Nephron (organoid): ENCODE measurements at regions not wholly inside any gene's neighbourhood (a gene's known extent, or its start where the extent isn't known, plus 50 kb on each side); places are given as distances from the start of the nearest gene placed in this dataset.

Experiments
- H3K27ac Mint-ChIP-seq, 3 experiments: 2 replicates each; pipeline ENCODE4 v1.8.0; 2020; ENCODE audit warnings: mixed read lengths in 3 of 3, mild to moderate bottlenecking in 2 of 3, moderate library complexity in 1 of 3
- H3K27me3 Mint-ChIP-seq: 2 replicates; pipeline ENCODE4 v1.8.0; 2021; ENCODE audit warnings: low read depth, mild to moderate bottlenecking, moderate library complexity, mixed read lengths
- H3K36me3 Mint-ChIP-seq: 2 replicates; pipeline ENCODE4 v1.8.0; 2020; ENCODE audit warnings: low read depth, mixed read lengths
- H3K4me1 Mint-ChIP-seq: 2 replicates; pipeline ENCODE4 v1.8.0; 2020; ENCODE audit warnings: mixed read lengths
- H3K4me3 Mint-ChIP-seq, 3 experiments: 2 replicates each; pipeline ENCODE4 v1.8.0; 2020; ENCODE audit warnings: mild to moderate bottlenecking in 3 of 3, mixed read lengths in 3 of 3, moderate library complexity in 2 of 3
- H3K9me3 Mint-ChIP-seq: 2 replicates; pipeline ENCODE4 v1.8.0; 2020; ENCODE audit warnings: mixed read lengths
- CTCF ChIP-seq, 3 experiments: fragments of 200-600 bp; sonication (generic); IDR thresholded peaks; one replicate each; pipeline ENCODE4 v1.5.0; 2021; ENCODE audit warnings: antibody characterized with exemption in 3 of 3; ENCODE audit not compliant: unreplicated experiment in 3 of 3

- no peak overlapping the region for H3K4me3 Mint-ChIP-seq
- H3K9me3 Mint-ChIP-seq, result no peaks in the 10 kb centered on the region
- H3K36me3 Mint-ChIP-seq, result no peaks in the 10 kb centered on the region
- H3K27ac Mint-ChIP-seq, result peak overlapping the region in 1 of 3 experiments; percentile 21
- TF ChIP-seq CTCF (IDR thresholded peaks at IDR 0.05; ENCODE audit: unreplicated experiment in 3 of 3), result no peak
- H3K4me1 Mint-ChIP-seq, result peaks cover 37% of the 10 kb centered on the region
- H3K27me3 Mint-ChIP-seq, result no peaks in the 10 kb centered on the region
Observed at GRCh38 chr1:83512373-83513193, 486.3 kb downstream of the TTLL7 start.

- no peak for TF ChIP-seq CTCF (IDR thresholded peaks at IDR 0.05; ENCODE audit: unreplicated experiment in 3 of 3)
- H3K27ac Mint-ChIP-seq, result peak overlapping the region; percentile 71 to 78 (median 76)
- H3K36me3 Mint-ChIP-seq, result no peaks in the 10 kb centered on the region
- H3K9me3 Mint-ChIP-seq, result no peaks in the 10 kb centered on the region
- peaks cover 37% of the 10 kb centered on the region for H3K4me1 Mint-ChIP-seq
- no peaks in the 10 kb centered on the region for H3K27me3 Mint-ChIP-seq
- no peak overlapping the region for H3K4me3 Mint-ChIP-seq
Observed at GRCh38 chr1:83511146-83511726, 487.7 kb downstream of the TTLL7 start.

- Mint-ChIP-seq H3K36me3 (no peaks in the 10 kb centered on the region), H3K4me1 (peaks cover 37% of the 10 kb centered on the region), H3K9me3 (no peaks in the 10 kb centered on the region), H3K27ac (peak overlapping the region; percentile 71 to 94 (median 78)), H3K27me3 (no peaks in the 10 kb centered on the region), H3K4me3 (no peak overlapping the region)
- no peak for TF ChIP-seq CTCF (IDR thresholded peaks at IDR 0.05; ENCODE audit: unreplicated experiment in 3 of 3)
Observed at GRCh38 chr1:83509301-83509781, 489.6 kb downstream of the TTLL7 start.

- no peaks in the 10 kb centered on the region for H3K9me3 Mint-ChIP-seq
- no peaks in the 10 kb centered on the region for H3K36me3 Mint-ChIP-seq
- H3K27me3 Mint-ChIP-seq, result no peaks in the 10 kb centered on the region
- H3K4me3 Mint-ChIP-seq, result no peak overlapping the region
- peak overlapping the region; percentile 78 to 94 (median 87) for H3K27ac Mint-ChIP-seq
- TF ChIP-seq CTCF (IDR thresholded peaks at IDR 0.05; ENCODE audit: unreplicated experiment in 3 of 3), result no peak
- peaks cover 37% of the 10 kb centered on the region for H3K4me1 Mint-ChIP-seq
Observed at GRCh38 chr1:83508485-83509151, 490.3 kb downstream of the TTLL7 start.

- Mint-ChIP-seq H3K4me3 (no peak overlapping the region), H3K4me1 (peaks cover 31% of the 10 kb centered on the region), H3K27ac (peak overlapping the region in 1 of 3 experiments; percentile 11), H3K27me3 (no peaks in the 10 kb centered on the region), H3K36me3 (no peaks in the 10 kb centered on the region), H3K9me3 (no peaks in the 10 kb centered on the region)
- TF ChIP-seq CTCF (IDR thresholded peaks at IDR 0.05; ENCODE audit: unreplicated experiment in 3 of 3), result no peak
Observed at GRCh38 chr1:83505148-83505547, 493.8 kb downstream of the TTLL7 start.
